Panc1 (cell line): ENCODE measurements at regions not wholly inside any gene's neighbourhood (a gene's known extent, or its start where the extent isn't known, plus 50 kb on each side); places are given as distances from the start of the nearest gene placed in this dataset.

Experiments
- POLR2AphosphoS5 ChIP-seq: IDR thresholded peaks from 2 replicates; pipeline ENCODE4 v1.6.1; 2012; ENCODE audit warnings: mild to moderate bottlenecking, low read depth, low read length, moderate library complexity
- SIN3A ChIP-seq: IDR thresholded peaks from 2 replicates; pipeline ENCODE4 v1.6.1; 2012; ENCODE audit warnings: low read depth, mild to moderate bottlenecking, low read length, moderate library complexity, borderline replicate concordance; ENCODE audit not compliant: insufficient read depth
- TCF7L2 ChIP-seq: IDR thresholded peaks from 2 replicates; pipeline ENCODE4 v1.6.1; 2011; ENCODE audit warnings: mild to moderate bottlenecking, low read depth, low read length, inconsistent platforms
- TF ChIP-seq, protein P1 (sequence below): fragments of 450-650 bp; IDR thresholded peaks from 2 replicates; pipeline ENCODE4 v1.5.1; 2017; ENCODE audit warnings: mild to moderate bottlenecking

DNA sequence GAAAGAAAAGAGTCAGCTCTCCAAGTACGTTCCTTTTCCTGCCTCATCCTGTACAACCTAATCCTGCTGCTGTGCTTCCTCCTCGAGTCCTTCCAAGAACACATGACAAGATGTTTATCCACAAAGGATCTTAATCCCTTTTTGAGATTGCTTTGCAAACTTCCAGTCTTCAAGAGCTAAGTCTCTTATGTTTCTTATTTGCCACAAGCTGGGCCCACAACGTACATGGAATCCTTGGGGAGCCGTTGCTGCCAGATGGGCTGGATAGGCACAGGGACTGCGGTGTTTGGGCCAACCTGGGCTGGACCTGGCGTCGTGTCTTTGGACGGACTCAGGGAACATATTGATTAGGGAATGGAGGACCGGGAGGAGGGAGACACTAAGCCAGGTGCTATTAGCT lies 79.7 kb upstream of the AFDN start:
- TF ChIP-seq, protein P1, sequence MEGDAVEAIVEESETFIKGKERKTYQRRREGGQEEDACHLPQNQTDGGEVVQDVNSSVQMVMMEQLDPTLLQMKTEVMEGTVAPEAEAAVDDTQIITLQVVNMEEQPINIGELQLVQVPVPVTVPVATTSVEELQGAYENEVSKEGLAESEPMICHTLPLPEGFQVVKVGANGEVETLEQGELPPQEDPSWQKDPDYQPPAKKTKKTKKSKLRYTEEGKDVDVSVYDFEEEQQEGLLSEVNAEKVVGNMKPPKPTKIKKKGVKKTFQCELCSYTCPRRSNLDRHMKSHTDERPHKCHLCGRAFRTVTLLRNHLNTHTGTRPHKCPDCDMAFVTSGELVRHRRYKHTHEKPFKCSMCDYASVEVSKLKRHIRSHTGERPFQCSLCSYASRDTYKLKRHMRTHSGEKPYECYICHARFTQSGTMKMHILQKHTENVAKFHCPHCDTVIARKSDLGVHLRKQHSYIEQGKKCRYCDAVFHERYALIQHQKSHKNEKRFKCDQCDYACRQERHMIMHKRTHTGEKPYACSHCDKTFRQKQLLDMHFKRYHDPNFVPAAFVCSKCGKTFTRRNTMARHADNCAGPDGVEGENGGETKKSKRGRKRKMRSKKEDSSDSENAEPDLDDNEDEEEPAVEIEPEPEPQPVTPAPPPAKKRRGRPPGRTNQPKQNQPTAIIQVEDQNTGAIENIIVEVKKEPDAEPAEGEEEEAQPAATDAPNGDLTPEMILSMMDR: no peak
- TF ChIP-seq SIN3A: no peak
- no peak for TF ChIP-seq POLR2AphosphoS5
- no peak for TF ChIP-seq TCF7L2
